ENCODE measurements at regions not wholly inside any gene's neighbourhood (a gene's known extent, or its start where the extent isn't known, plus 50 kb on each side); places are given as distances from the start of the nearest gene placed in this dataset.
"Not testable (repeated sequence)": the region's sequence is repeated elsewhere in the genome, so short reads cannot be mapped to it uniquely, and the experiment has no call there.

DNA sequence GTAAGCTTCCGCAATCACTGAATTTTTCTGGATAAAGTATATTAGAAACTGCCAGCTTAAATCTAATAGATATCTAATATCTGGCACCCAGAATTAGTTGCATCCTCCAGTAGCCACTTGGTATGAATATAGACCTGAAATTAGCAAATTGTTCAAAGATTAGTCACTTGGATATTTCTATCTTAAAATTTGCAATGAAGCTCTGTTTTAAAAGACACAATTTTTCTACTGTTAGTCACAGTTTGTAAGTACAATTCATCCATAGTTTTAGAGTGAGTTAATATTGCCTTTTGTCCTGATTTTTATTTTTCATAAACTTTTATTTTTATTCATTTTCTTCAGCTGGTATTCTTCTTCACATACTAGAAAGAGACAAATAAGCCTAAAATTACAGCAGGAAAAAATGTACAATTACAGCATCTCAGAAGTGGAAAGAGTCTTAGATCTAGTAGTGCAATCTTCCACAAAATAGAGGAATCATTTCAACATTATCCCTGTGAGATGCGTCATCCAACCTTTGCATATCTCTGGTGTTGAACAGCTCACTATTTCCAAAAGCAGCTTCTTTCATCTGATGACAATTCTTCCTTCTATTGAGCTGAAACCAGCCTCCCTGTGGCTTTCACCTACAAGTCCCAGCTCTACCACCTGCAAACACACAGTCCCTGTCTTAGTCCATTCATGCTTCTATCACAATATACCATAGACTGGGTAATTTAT, 190.0 kb upstream of the AR start:
- DNase-seq (ENCODE audit: low read depth in 2 of 2) = peak in 1 of 2 donors; percentile 61
- TF ChIP-seq, protein P1, sequence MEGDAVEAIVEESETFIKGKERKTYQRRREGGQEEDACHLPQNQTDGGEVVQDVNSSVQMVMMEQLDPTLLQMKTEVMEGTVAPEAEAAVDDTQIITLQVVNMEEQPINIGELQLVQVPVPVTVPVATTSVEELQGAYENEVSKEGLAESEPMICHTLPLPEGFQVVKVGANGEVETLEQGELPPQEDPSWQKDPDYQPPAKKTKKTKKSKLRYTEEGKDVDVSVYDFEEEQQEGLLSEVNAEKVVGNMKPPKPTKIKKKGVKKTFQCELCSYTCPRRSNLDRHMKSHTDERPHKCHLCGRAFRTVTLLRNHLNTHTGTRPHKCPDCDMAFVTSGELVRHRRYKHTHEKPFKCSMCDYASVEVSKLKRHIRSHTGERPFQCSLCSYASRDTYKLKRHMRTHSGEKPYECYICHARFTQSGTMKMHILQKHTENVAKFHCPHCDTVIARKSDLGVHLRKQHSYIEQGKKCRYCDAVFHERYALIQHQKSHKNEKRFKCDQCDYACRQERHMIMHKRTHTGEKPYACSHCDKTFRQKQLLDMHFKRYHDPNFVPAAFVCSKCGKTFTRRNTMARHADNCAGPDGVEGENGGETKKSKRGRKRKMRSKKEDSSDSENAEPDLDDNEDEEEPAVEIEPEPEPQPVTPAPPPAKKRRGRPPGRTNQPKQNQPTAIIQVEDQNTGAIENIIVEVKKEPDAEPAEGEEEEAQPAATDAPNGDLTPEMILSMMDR (IDR thresholded peaks at IDR 0.05; ENCODE audit: low read depth, low read length) = no peak
- no peak overlapping the region for H3K4me3 ChIP-seq (replicated peaks in 1 of 2; ENCODE audit: low read depth in 2 of 2, low read length in 2 of 2)

DNA sequence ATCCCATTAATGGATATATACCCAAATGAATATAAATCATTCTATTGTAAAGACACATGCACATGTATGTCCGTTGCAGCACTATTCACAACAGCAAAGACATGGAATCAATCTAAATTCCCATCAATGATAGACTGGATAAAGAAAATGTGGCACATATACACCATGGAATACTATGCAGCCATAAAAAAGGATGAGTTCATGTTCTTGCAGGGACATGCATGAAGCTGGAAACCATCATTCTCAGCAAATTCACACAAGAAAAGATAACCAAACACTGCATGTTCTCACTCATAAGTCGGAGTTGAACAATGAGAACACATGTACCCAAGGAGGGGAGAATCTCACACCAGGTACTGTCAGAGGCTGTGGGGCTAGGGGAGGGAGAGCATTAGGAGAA, 182.6 kb upstream of the AR start:
- DNase-seq (ENCODE audit: low read depth in 2 of 2); H3K4me3 ChIP-seq (replicated peaks in 1 of 2; ENCODE audit: low read depth in 2 of 2, low read length in 2 of 2): not testable (repeated sequence)

DNA sequence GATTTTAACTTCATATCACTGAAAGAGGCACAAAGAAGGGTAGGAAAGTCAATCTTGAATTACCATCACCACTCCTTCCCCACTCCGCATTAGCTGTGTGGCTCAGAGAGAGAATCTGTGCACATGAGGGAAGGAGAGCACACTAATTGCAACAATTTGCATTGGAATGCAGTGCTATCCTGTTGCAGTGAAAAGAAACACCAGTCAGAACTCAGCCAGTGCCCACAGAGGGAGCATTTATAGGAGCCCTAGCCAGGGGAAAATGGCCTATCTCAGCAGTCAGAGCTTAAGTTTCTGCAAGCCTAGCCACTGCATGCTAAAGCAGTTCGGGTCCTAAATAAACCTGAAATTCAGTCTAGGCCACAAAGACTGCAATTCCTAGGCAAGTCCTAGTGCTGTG, 159.4 kb upstream of the AR start:
- no peak overlapping the region for H3K4me3 ChIP-seq (replicated peaks in 1 of 2; ENCODE audit: low read depth in 2 of 2, low read length in 2 of 2)
- TF ChIP-seq, protein P1 (IDR thresholded peaks at IDR 0.05; ENCODE audit: low read depth, low read length) = no peak
- no peak for DNase-seq (ENCODE audit: low read depth in 2 of 2)

DNA sequence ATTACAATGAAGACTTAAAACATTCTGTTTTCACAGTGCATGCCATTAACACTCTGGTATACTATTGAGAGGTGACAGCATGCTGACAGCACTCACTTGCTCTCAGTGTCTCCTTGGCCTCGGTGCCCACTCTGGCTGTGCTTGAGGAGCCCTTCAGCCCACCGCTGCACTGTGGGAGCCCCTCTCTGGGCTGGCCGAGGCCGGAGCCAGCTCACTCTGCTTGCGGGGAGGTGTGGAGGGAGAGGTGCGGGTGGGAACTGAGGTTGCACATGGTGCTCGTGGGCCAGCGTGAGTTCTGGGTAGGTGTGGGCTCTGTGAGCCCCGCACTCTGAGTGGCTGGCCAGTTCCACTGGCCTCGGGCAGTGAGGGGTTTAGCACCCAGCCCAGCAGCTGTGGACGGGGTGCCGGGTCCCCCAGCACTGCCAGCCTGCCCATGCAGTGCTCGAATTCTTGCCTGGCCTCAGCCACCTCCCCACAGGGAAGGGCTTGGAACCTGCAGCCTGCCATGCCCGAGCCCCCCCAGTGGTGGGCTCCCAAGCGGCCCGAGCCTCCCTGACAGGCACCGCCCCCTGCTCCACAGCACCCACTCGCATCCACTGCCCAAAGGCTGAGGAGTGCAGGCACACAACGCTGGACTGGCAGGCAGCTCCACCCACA, 135.3 kb upstream of the AR start:
- TF ChIP-seq, protein P1 (IDR thresholded peaks at IDR 0.05; ENCODE audit: low read depth, low read length) = no peak
- DNase-seq (ENCODE audit: low read depth in 2 of 2) = no peak
- no peak overlapping the region for H3K4me3 ChIP-seq (replicated peaks in 1 of 2; ENCODE audit: low read depth in 2 of 2, low read length in 2 of 2)

DNA sequence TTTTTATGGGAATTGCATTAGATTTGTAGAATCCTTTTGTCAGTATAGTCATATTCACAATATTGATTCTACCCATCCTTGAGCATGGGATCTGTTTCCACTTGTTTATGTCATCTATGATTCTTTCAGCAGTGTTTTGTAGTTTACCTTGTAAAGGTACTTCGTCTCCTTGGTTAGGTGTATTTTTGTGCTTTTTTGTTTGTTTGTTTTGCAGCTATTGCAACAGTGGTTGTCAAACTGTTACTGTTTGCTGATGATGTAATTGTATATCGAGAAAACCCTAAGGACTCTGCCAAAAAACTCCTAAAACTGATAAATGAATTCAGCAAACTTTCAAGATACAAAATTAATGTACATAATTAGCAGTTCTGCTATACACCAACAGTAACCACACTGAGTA, 127.9 kb upstream of the AR start:
- DNase-seq (ENCODE audit: low read depth in 2 of 2) = no peak
- TF ChIP-seq, protein P1 (IDR thresholded peaks at IDR 0.05; ENCODE audit: low read depth, low read length) = no peak

DNA sequence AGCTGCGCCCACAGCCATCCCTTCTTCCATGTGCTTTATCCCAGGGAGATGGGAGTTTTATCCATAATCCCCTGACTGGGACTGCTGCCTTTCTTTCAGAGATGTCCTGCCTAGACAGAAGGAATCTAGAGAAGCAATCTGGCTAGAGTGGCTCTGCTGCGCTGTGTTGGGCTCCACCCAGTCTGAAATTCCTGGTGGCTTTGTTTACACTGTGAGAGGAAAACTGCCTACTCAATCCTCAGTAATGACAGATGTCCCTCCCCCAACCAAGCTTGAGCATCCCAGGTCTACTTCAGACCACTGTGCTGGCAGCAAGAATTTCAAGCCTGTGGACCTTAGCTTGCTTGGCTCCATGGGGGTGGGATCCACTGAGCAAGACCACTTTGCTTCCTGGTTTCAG, 116.9 kb upstream of the AR start:
- no peak overlapping the region for H3K4me3 ChIP-seq (replicated peaks in 1 of 2; ENCODE audit: low read depth in 2 of 2, low read length in 2 of 2)
- TF ChIP-seq, protein P1 (IDR thresholded peaks at IDR 0.05; ENCODE audit: low read depth, low read length) = no peak
- DNase-seq (ENCODE audit: low read depth in 2 of 2) = no peak

More for the DNA sequence above, 127.9 kb upstream of the AR start:
- H3K4me3 ChIP-seq (replicated peaks in 1 of 2; ENCODE audit: low read depth in 2 of 2, low read length in 2 of 2) = no peak overlapping the region

DNA sequence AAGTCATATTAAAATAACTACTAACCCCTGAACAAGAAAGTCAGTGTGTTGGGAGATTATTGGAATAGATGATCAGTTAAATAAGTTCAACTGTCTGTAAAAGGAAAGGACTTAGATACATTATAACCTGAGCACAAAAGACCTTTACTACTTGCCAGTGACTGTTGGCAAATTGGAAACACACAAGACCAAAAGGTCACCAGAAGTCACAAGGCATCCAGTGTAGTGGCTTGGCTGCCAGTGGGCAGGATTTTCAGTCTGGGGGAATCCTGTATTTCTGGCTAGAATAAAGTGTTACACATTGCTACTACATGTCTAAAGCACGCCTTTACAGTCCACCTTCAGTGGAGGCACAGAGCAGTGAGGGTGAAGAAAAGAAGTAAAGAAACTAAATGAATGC, 108.3 kb upstream of the AR start:
- H3K4me3 ChIP-seq (replicated peaks in 1 of 2; ENCODE audit: low read depth in 2 of 2, low read length in 2 of 2) = no peak overlapping the region
- no peak for DNase-seq (ENCODE audit: low read depth in 2 of 2)
- TF ChIP-seq, protein P1 (IDR thresholded peaks at IDR 0.05; ENCODE audit: low read depth, low read length) = no peak

Data from cardiac fibroblast (primary cell).